ENCODE measurements at regions not wholly inside any gene's neighbourhood (a gene's known extent, or its start where the extent isn't known, plus 50 kb on each side); places are given as distances from the start of the nearest gene placed in this dataset.

DNA sequence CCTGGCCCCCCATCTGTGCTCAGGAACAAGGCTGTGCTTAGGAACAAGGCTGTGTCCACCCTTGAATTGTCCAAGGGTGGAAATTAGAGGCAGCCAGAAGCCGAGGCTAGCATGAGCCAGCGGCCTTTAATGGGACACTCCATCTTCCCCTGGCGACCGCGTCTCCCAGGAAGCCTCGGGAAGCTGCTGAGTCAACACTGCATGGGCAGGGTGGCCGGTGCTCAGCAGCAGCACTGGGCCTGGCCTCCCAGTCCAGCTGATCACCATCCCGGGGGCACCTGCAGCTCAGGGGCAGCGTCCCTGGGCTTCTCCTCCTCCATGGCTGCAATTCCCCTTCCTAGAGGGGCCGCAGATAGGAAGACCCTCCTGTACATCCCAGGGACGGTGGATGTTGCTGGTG is 180.8 kb downstream of the ENGASE start:
- H3K4me2 ChIP-seq (ENCODE audit: control insufficient read depth, extremely low read depth, insufficient read depth, low read depth, low read length) = no peak overlapping the region
- FAIRE-seq = no peak
- dilution Hi-C loops (cut with MboI; ENCODE audit: extremely low pct_ligation_motif_present, low sequenced_read_pairs) = no loop called here

GRCh38 chr17:79255046-79255445 is 180.4 kb downstream of the ENGASE start:
- no peak for DNase-seq (ENCODE audit: low read depth, low spot score)
- Histone ChIP-seq H4K20me1 (ENCODE audit: control insufficient read depth, extremely low read depth, insufficient read depth, low read length) (no peaks in the 10 kb centered on the region), H3K9me1 (ENCODE audit: control insufficient read depth, extremely low read depth, insufficient read depth, low read length) (no peaks in the 10 kb centered on the region), H3K4me1 (ENCODE audit: control insufficient read depth, extremely low read depth, insufficient read depth, low read length) (no peaks in the 10 kb centered on the region), H3K27ac (ENCODE audit: control insufficient read depth, insufficient read depth, low read length) (no peak overlapping the region), H3K4me2 (ENCODE audit: control insufficient read depth, extremely low read depth, insufficient read depth, low read depth, low read length) (no peak overlapping the region), H3K27me3 (ENCODE audit: control insufficient read depth, extremely low read depth, insufficient read depth, low read length) (peaks cover 51% of the 10 kb centered on the region), H2AFZ (ENCODE audit: control insufficient read depth, low read length) (no peak overlapping the region), H3K4me3 (ENCODE audit: control insufficient read depth in 2 of 3, extremely low read depth in 1 of 3, insufficient read depth in 2 of 3, low read depth in 1 of 3, low read length in 3 of 3) (no peak overlapping the region), H3K36me3 (ENCODE audit: control insufficient read depth in 2 of 2, extremely low read depth in 1 of 2, insufficient read depth in 2 of 2, low read length in 2 of 2) (no peaks in the 10 kb centered on the region), H3K79me2 (ENCODE audit: control insufficient read depth, insufficient read depth, low read length) (no peaks in the 10 kb centered on the region), H3K9me3 (ENCODE audit: control insufficient read depth, low read depth, low read length) (no peaks in the 10 kb centered on the region), H3K9ac (ENCODE audit: control insufficient read depth, extremely low read depth, insufficient read depth, low read length) (no peak overlapping the region)
- TF ChIP-seq EZH2 (IDR thresholded peaks at IDR 0.05; ENCODE audit: low read length) = no peak
- TF ChIP-seq, protein P1, sequence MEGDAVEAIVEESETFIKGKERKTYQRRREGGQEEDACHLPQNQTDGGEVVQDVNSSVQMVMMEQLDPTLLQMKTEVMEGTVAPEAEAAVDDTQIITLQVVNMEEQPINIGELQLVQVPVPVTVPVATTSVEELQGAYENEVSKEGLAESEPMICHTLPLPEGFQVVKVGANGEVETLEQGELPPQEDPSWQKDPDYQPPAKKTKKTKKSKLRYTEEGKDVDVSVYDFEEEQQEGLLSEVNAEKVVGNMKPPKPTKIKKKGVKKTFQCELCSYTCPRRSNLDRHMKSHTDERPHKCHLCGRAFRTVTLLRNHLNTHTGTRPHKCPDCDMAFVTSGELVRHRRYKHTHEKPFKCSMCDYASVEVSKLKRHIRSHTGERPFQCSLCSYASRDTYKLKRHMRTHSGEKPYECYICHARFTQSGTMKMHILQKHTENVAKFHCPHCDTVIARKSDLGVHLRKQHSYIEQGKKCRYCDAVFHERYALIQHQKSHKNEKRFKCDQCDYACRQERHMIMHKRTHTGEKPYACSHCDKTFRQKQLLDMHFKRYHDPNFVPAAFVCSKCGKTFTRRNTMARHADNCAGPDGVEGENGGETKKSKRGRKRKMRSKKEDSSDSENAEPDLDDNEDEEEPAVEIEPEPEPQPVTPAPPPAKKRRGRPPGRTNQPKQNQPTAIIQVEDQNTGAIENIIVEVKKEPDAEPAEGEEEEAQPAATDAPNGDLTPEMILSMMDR (optimal IDR thresholded peaks at IDR 0.05 in 1 of 3, IDR thresholded peaks at IDR 0.05 in 1 of 3, conservative IDR thresholded peaks at IDR 0.05 in 1 of 3; ENCODE audit: extremely low read depth in 1 of 3, insufficient read depth in 2 of 3, low read length in 3 of 3) = no peak
- FAIRE-seq = no peak
- dilution Hi-C loops (cut with MboI; ENCODE audit: extremely low pct_ligation_motif_present, low sequenced_read_pairs) = no loop called here

More for the DNA sequence above, 180.8 kb downstream of the ENGASE start:
- H3K9ac ChIP-seq (ENCODE audit: control insufficient read depth, extremely low read depth, insufficient read depth, low read length) = no peak overlapping the region
- no peaks in the 10 kb centered on the region for H3K9me1 ChIP-seq (ENCODE audit: control insufficient read depth, extremely low read depth, insufficient read depth, low read length)
- TF ChIP-seq, protein P1 (optimal IDR thresholded peaks at IDR 0.05 in 1 of 3, IDR thresholded peaks at IDR 0.05 in 1 of 3, conservative IDR thresholded peaks at IDR 0.05 in 1 of 3; ENCODE audit: extremely low read depth in 1 of 3, insufficient read depth in 2 of 3, low read length in 3 of 3) = no peak
- H2AFZ ChIP-seq (ENCODE audit: control insufficient read depth, low read length) = no peak overlapping the region
- DNase-seq (ENCODE audit: low read depth, low spot score) = no peak
- H3K36me3 ChIP-seq (ENCODE audit: control insufficient read depth in 2 of 2, extremely low read depth in 1 of 2, insufficient read depth in 2 of 2, low read length in 2 of 2) = no peaks in the 10 kb centered on the region
- no peaks in the 10 kb centered on the region for H4K20me1 ChIP-seq (ENCODE audit: control insufficient read depth, extremely low read depth, insufficient read depth, low read length)
- no peaks in the 10 kb centered on the region for H3K79me2 ChIP-seq (ENCODE audit: control insufficient read depth, insufficient read depth, low read length)
- no peaks in the 10 kb centered on the region for H3K4me1 ChIP-seq (ENCODE audit: control insufficient read depth, extremely low read depth, insufficient read depth, low read length)
- H3K4me3 ChIP-seq (ENCODE audit: control insufficient read depth in 2 of 3, extremely low read depth in 1 of 3, insufficient read depth in 2 of 3, low read depth in 1 of 3, low read length in 3 of 3) = no peak overlapping the region
- H3K27ac ChIP-seq (ENCODE audit: control insufficient read depth, insufficient read depth, low read length) = no peak overlapping the region
- H3K9me3 ChIP-seq (ENCODE audit: control insufficient read depth, low read depth, low read length) = no peaks in the 10 kb centered on the region
- H3K27me3 ChIP-seq (ENCODE audit: control insufficient read depth, extremely low read depth, insufficient read depth, low read length) = peaks cover 52% of the 10 kb centered on the region

All from keratinocyte (primary cell).